Mammary epithelial cell (primary cell): ENCODE measurements at regions not wholly inside any gene's neighbourhood (a gene's known extent, or its start where the extent isn't known, plus 50 kb on each side); places are given as distances from the start of the nearest gene placed in this dataset.

ENCODE experiments used
- CTCF ChIP-seq, 2 donors: IDR thresholded peaks in 1 of 2; conservative IDR thresholded peaks in 1 of 2; 2 replicates each; pipeline ENCODE4 v1.5.1; 2011 to 2012; ENCODE audit warnings: inconsistent platforms in 2 of 2, low read length in 2 of 2, mild to moderate bottlenecking in 2 of 2, control low read depth in 1 of 2, low read depth in 1 of 2; ENCODE audit not compliant: insufficient read depth in 1 of 2; ENCODE audit errors: extremely low read depth in 1 of 2
- EZH2 ChIP-seq: IDR thresholded peaks from 2 replicates; pipeline ENCODE4 v1.6.1; 2012; ENCODE audit warnings: low read length, inconsistent platforms, borderline replicate concordance

DNA sequence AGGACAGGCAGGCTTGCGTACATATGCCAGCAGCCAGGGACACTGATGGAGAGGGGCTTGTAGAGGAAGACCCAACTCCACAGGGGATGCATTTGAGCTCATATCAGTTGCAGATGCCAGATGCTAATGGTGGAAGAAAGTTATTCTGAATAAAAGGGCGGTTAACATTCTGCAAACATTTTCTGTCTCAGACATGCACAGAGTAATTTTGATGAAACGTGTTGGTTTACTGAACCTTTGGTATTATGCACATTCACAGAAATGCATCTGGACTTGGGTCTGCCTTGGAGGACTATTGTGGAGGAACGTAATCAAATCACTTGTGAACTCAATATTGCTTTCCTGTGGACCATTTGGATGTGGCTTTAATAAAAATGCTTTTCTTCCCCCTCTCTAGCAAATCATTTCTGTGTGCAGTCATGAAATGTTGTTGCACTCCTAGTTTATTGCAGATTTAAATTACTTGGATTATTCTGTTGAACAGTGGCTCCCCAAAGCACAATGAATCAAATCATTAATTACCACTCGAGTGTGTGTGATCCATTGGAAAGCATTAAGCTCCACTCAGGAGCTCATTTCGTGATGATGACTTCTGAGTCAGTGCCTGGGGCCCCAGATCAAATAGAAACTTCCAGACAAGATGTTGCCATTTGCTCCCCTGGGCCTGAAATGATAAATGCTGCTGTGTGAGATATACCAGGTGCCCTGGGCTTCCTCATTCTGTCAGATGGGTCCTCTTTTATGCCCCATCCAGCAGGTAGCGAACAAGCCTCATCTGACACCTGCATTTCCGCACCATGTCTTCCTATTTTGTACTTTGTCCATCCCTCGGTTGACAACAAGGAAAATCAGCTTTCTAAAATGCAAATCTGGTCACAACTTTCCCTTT is 697.0 kb upstream of the HS6ST1 start:
- TF ChIP-seq CTCF (conservative IDR thresholded peaks at IDR 0.05 in 1 of 2, IDR thresholded peaks at IDR 0.05 in 1 of 2; ENCODE audit: extremely low read depth in 1 of 2, insufficient read depth in 1 of 2, low read depth in 1 of 2, low read length in 2 of 2) (no peak), EZH2 (no peak)
